ENCODE measurements at regions not wholly inside any gene's neighbourhood (a gene's known extent, or its start where the extent isn't known, plus 50 kb on each side); places are given as distances from the start of the nearest gene placed in this dataset.

DNA sequence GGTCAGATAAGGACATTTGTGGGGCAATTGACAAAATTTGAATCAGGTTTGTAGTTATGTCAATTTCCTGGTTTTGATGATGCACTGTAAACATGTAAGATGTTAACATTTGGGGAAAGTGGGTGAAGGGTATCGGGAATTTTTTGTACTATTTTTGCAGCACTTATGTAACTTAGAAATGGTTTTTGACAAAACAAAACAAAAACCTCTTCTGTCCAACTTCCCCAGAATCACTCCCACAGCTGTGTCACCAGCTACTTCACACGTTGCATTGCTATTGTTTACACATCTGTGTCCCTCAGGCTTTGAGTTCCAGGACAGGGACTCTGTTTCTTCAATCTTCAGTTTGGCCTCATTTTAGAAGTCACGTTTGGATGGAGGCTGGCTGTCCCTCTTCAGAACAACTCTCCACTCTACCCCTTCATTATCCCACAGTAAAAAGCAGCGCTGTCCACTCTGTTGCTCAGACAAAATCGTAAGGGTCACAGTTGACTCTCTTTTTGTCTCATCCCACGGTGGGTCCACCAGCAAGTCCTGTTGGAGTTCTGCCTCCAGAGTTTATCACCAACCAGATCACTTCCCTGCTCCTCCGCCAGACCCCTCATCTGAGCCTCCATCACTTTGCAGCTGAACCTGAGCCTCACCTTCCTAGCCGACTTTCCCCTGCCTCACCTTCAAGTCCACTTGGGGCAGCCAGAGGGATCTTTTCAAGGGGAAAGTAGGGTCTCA is 63.2 kb downstream of the NENF start:
- Histone ChIP-seq H3K4me1 (ENCODE audit: control insufficient read depth, insufficient read depth, low read length) (no peaks in the 10 kb centered on the region), H3K27ac (ENCODE audit: low read length) (no peak overlapping the region), H3K4me3 (ENCODE audit: low read length) (no peak overlapping the region), H3K36me3 (ENCODE audit: control insufficient read depth, insufficient read depth, low read length) (no peaks in the 10 kb centered on the region), H3K9me3 (ENCODE audit: control insufficient read depth, insufficient read depth, low read length) (no peaks in the 10 kb centered on the region), H3K27me3 (ENCODE audit: control insufficient read depth, insufficient read depth, low read length) (no peaks in the 10 kb centered on the region)
- no CpG with 5 or more reads among the region's 8 CpGs for whole genome bisulfite sequencing (ENCODE audit: insufficient coverage, insufficient read length)
- no peak for DNase-seq (ENCODE audit: low read depth, low spot score)

- no peaks in the 10 kb centered on the region for H3K36me3 ChIP-seq (ENCODE audit: control insufficient read depth, insufficient read depth, low read length)
- WGBS (ENCODE audit: insufficient coverage, insufficient read length), result no CpG with 5 or more reads among the region's 4 CpGs
- no peaks in the 10 kb centered on the region for H3K27me3 ChIP-seq (ENCODE audit: control insufficient read depth, insufficient read depth, low read length)
- no peak overlapping the region for H3K27ac ChIP-seq (ENCODE audit: low read length)
- no peaks in the 10 kb centered on the region for H3K4me1 ChIP-seq (ENCODE audit: control insufficient read depth, insufficient read depth, low read length)
- no peak for DNase-seq (ENCODE audit: low read depth, low spot score)
- H3K9me3 ChIP-seq (ENCODE audit: control insufficient read depth, insufficient read depth, low read length), result no peaks in the 10 kb centered on the region
- no peak overlapping the region for H3K4me3 ChIP-seq (ENCODE audit: low read length)
These were observed 64.0 kb downstream of the NENF start for GRCh38 chr1:212496682-212497081.

DNA sequence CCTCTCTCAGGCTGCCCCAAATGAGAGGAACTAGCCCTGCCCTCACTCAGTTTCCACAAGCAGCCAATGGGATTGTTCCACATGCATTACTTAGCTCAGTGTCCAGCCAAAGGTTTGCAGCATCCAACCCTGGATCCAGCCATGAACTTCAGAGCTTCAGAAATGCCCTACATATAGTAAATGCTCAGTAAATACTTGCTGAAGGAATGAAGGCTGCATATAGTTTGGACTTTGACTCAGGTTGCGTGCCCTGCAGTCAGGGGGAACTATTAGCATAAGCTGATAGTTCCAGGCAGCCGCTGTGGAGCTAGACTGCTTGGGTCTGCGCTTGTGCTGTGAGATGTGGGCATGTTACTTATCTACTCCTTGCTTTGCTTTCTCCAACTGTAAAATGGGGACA is 64.8 kb downstream of the NENF start:
- H3K36me3 ChIP-seq (ENCODE audit: control insufficient read depth, insufficient read depth, low read length), result no peaks in the 10 kb centered on the region
- no CpG with 5 or more reads among the region's 3 CpGs for whole genome bisulfite sequencing (ENCODE audit: insufficient coverage, insufficient read length)
- H3K27ac ChIP-seq (ENCODE audit: low read length), result no peak overlapping the region

DNA sequence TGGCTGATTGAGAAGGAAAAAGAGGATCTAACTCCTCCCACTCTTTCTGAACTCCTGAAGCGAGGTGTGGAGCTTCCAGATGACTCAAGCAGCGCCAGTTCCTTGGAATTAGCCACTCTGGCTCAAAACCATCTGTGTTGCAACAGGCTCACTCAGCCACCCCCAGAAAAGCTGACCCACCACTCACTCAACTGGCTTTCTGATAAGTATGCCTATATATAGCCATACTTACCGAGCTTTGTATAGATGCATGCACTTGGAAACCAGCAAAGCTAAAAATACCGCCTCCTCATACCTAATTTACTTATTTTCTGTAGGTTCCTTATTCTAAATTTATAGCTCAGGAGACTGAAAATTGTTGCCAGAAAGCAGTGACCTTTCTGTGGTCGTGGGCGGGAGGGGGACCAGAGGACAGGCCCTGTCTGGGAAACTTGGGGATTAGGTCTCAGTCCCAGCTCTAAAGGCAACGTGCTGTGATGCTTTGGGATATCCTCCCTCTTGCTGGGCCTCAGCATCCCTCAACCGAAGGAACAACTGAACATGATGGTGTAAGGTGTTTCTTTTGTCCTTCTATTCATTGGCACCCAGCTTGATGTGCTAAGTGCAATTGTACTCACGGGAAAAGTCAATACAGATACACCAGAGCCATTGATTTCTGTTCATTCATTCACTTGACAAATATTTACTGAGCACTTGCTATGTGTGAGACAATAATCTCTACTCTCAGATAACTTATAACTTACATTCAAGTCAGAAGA is 65.7 kb downstream of the NENF start:
- WGBS (ENCODE audit: insufficient coverage, insufficient read length), result no CpG with 5 or more reads among the region's 9 CpGs
- DNase-seq (ENCODE audit: low read depth, low spot score), result no peak
- Histone ChIP-seq H3K27ac (ENCODE audit: low read length) (no peak overlapping the region), H3K36me3 (ENCODE audit: control insufficient read depth, insufficient read depth, low read length) (no peaks in the 10 kb centered on the region), H3K4me1 (ENCODE audit: control insufficient read depth, insufficient read depth, low read length) (no peaks in the 10 kb centered on the region), H3K9me3 (ENCODE audit: control insufficient read depth, insufficient read depth, low read length) (no peaks in the 10 kb centered on the region), H3K27me3 (ENCODE audit: control insufficient read depth, insufficient read depth, low read length) (no peaks in the 10 kb centered on the region), H3K4me3 (ENCODE audit: low read length) (no peak overlapping the region)

More for the DNA sequence above, 64.8 kb downstream of the NENF start:
- Histone ChIP-seq H3K9me3 (ENCODE audit: control insufficient read depth, insufficient read depth, low read length) (no peaks in the 10 kb centered on the region), H3K4me1 (ENCODE audit: control insufficient read depth, insufficient read depth, low read length) (no peaks in the 10 kb centered on the region), H3K27me3 (ENCODE audit: control insufficient read depth, insufficient read depth, low read length) (no peaks in the 10 kb centered on the region), H3K4me3 (ENCODE audit: low read length) (no peak overlapping the region)
- no peak for DNase-seq (ENCODE audit: low read depth, low spot score)

GRCh38 chr1:212500351-212500750 is 67.6 kb downstream of the NENF start:
- no CpG with 5 or more reads among the region's 6 CpGs for WGBS (ENCODE audit: insufficient coverage, insufficient read length)
- H3K9me3 ChIP-seq (ENCODE audit: control insufficient read depth, insufficient read depth, low read length), result no peaks in the 10 kb centered on the region
- no peak overlapping the region for H3K27ac ChIP-seq (ENCODE audit: low read length)
- H3K36me3 ChIP-seq (ENCODE audit: control insufficient read depth, insufficient read depth, low read length), result no peaks in the 10 kb centered on the region
- no peak overlapping the region for H3K4me3 ChIP-seq (ENCODE audit: low read length)
- no peak for DNase-seq (ENCODE audit: low read depth, low spot score)
- no peaks in the 10 kb centered on the region for H3K27me3 ChIP-seq (ENCODE audit: control insufficient read depth, insufficient read depth, low read length)
- no peaks in the 10 kb centered on the region for H3K4me1 ChIP-seq (ENCODE audit: control insufficient read depth, insufficient read depth, low read length)

GRCh38 chr1:212500983-212501382 is 68.3 kb downstream of the NENF start:
- H3K4me1 ChIP-seq (ENCODE audit: control insufficient read depth, insufficient read depth, low read length), result no peaks in the 10 kb centered on the region
- H3K9me3 ChIP-seq (ENCODE audit: control insufficient read depth, insufficient read depth, low read length), result no peaks in the 10 kb centered on the region
- H3K27me3 ChIP-seq (ENCODE audit: control insufficient read depth, insufficient read depth, low read length), result no peaks in the 10 kb centered on the region
- H3K27ac ChIP-seq (ENCODE audit: low read length), result no peak overlapping the region
- no peaks in the 10 kb centered on the region for H3K36me3 ChIP-seq (ENCODE audit: control insufficient read depth, insufficient read depth, low read length)
- DNase-seq (ENCODE audit: low read depth, low spot score), result no peak
- WGBS (ENCODE audit: insufficient coverage, insufficient read length), result no CpG with 5 or more reads among the region's 1 CpG
- no peak overlapping the region for H3K4me3 ChIP-seq (ENCODE audit: low read length)

DNA sequence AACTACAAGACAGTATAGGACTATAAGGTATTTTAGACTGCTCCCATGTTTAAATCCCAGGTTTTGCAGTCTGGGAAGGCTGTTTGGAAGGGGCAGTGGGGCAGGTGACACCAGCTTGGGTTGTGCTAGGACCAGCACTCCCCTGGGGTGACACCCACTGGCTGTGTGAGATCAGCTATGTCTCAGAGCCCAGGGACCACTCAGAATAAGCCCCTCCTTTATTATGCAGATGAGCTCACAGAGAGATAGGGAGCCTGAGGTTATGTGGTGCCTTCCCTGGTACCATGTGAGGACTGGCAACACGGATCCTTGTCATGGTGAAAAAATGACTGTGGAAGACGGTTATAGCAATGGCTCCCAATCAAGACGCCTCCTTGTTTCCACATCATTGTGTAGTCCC is 71.0 kb downstream of the NENF start:
- H3K9me3 ChIP-seq (ENCODE audit: control insufficient read depth, insufficient read depth, low read length), result no peaks in the 10 kb centered on the region

DNA sequence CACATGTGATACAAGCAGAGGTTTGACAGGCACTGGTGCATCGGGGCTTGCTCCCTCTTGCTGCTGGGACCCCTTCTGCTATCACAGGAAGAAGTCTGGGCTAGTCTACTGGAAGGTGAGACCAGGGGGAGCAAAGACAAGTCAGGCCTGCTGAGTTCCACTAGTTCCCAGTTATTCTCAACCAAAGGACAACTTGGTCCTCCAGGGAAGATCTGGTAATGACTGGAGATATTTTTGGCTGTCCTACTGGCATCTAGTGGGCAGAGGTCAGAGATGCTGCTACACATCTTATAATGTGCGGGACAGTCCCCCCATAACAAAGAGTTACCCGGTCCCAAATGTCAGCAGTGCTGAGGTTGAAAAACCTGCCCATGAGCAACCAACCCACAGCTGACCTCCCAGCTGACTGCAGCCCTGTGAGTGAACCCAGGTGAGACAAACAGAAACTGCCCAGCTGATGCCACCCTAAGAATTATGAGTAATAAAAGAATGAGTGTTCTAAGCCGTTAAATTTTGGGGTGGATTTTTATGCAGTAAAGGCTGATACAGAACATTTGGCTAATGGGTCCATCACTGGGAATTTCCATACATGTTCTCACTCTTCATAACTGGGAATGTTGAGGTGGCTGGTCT is 71.6 kb downstream of the NENF start:
- H3K4me1 ChIP-seq (ENCODE audit: control insufficient read depth, insufficient read depth, low read length), result 0 out of 2 replicates have a peak, but pooled peaks cover 3% of the 10 kb centered on the region
- no peak overlapping the region for H3K4me3 ChIP-seq (ENCODE audit: low read length)
- WGBS (ENCODE audit: insufficient coverage, insufficient read length), result no CpG with 5 or more reads among the region's 4 CpGs
- no peak for DNase-seq (ENCODE audit: low read depth, low spot score)
- H3K36me3 ChIP-seq (ENCODE audit: control insufficient read depth, insufficient read depth, low read length), result no peaks in the 10 kb centered on the region
- no peaks in the 10 kb centered on the region for H3K27me3 ChIP-seq (ENCODE audit: control insufficient read depth, insufficient read depth, low read length)
- H3K9me3 ChIP-seq (ENCODE audit: control insufficient read depth, insufficient read depth, low read length), result no peaks in the 10 kb centered on the region
- no peak overlapping the region for H3K27ac ChIP-seq (ENCODE audit: low read length)

More for the DNA sequence above, 71.0 kb downstream of the NENF start:
- no peaks in the 10 kb centered on the region for H3K36me3 ChIP-seq (ENCODE audit: control insufficient read depth, insufficient read depth, low read length)
- DNase-seq (ENCODE audit: low read depth, low spot score), result no peak
- H3K27me3 ChIP-seq (ENCODE audit: control insufficient read depth, insufficient read depth, low read length), result no peaks in the 10 kb centered on the region
- H3K4me3 ChIP-seq (ENCODE audit: low read length), result no peak overlapping the region
- WGBS (ENCODE audit: insufficient coverage, insufficient read length), result no CpG with 5 or more reads among the region's 3 CpGs
- 0 out of 2 replicates have a peak, but pooled peaks cover 3% of the 10 kb centered on the region for H3K4me1 ChIP-seq (ENCODE audit: control insufficient read depth, insufficient read depth, low read length)
- H3K27ac ChIP-seq (ENCODE audit: low read length), result no peak overlapping the region

DNA sequence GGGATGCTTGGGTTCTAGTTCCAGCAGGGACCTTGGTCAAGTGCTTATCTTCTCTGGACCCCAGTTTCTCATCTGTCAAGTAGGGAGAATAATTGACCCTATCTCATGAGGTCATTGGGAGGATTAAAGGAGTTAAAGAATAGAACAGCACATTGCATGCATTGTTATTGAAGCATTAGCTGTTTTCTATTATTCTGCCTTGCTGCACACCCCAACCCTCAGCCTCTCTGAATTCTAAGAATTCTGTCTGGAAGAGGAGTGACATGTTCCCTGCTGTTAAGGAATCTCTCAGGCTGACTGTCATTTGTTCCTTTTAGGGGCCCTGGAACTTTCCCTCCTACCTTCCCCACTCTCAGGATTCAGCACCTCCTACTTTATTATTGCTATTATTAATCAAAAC is 73.9 kb downstream of the NENF start:
- Histone ChIP-seq H3K27me3 (ENCODE audit: control insufficient read depth, insufficient read depth, low read length) (no peaks in the 10 kb centered on the region), H3K9me3 (ENCODE audit: control insufficient read depth, insufficient read depth, low read length) (no peaks in the 10 kb centered on the region), H3K36me3 (ENCODE audit: control insufficient read depth, insufficient read depth, low read length) (no peaks in the 10 kb centered on the region), H3K4me3 (ENCODE audit: low read length) (no peak overlapping the region), H3K27ac (ENCODE audit: low read length) (no peak overlapping the region), H3K4me1 (ENCODE audit: control insufficient read depth, insufficient read depth, low read length) (0 out of 2 replicates have a peak, but pooled peaks cover 3% of the 10 kb centered on the region)
- DNase-seq (ENCODE audit: low read depth, low spot score), result no peak

DNA sequence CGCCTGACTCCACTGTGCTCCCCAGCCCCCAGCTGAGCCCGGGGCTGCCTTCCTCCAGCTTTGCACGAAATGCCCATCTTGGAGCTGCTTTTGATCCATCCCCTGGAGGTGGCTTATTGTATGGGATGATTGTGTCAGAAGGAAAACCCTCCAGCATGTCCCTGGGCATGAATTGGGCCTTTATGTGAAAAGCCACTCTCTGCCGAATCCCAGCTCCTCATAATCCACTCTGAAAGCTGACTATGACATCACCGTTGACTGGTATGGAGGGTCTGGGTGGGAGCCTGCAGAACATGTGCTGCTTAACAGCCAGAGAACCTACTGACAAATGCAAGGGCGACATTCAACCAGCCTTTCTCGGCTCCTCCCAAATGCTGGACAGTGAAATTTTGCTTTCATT is 74.6 kb downstream of the NENF start:
- Histone ChIP-seq H3K27me3 (ENCODE audit: control insufficient read depth, insufficient read depth, low read length) (no peaks in the 10 kb centered on the region), H3K36me3 (ENCODE audit: control insufficient read depth, insufficient read depth, low read length) (no peaks in the 10 kb centered on the region), H3K9me3 (ENCODE audit: control insufficient read depth, insufficient read depth, low read length) (no peaks in the 10 kb centered on the region), H3K4me3 (ENCODE audit: low read length) (no peak overlapping the region), H3K4me1 (ENCODE audit: control insufficient read depth, insufficient read depth, low read length) (0 out of 2 replicates have a peak, but pooled peaks cover 3% of the 10 kb centered on the region), H3K27ac (ENCODE audit: low read length) (no peak overlapping the region)
- WGBS (ENCODE audit: insufficient coverage, insufficient read length), result no CpG with 5 or more reads among the region's 7 CpGs
- no peak for DNase-seq (ENCODE audit: low read depth, low spot score)
